ENCODE measurements at regions not wholly inside any gene's neighbourhood (a gene's known extent, or its start where the extent isn't known, plus 50 kb on each side); places are given as distances from the start of the nearest gene placed in this dataset.

- Mint-ChIP-seq H3K4me3 (no peak overlapping the region), H3K9me3 (peaks cover 11% of the 10 kb centered on the region), H3K27me3 (ENCODE audit: low read depth) (no peaks in the 10 kb centered on the region), H3K4me1 (peaks cover 23% of the 10 kb centered on the region), H3K36me3 (ENCODE audit: low read depth) (no peaks in the 10 kb centered on the region), H3K27ac (ENCODE audit: unreplicated experiment) (no peak overlapping the region)
- no peak for TF ChIP-seq CTCF (conservative IDR thresholded peaks at IDR 0.05)
- DNase-seq (ENCODE audit: low read depth, low spot score), result no peak
Observed at GRCh38 chr5:4216142-4216541, 620.5 kb downstream of the IRX1 start.

GRCh38 chr5:4220016-4220415 is 624.4 kb downstream of the IRX1 start:
- no peaks in the 10 kb centered on the region for H3K27me3 Mint-ChIP-seq (ENCODE audit: low read depth)
- H3K9me3 Mint-ChIP-seq, result peaks cover 6% of the 10 kb centered on the region
- TF ChIP-seq CTCF (conservative IDR thresholded peaks at IDR 0.05), result no peak
- peaks cover 4% of the 10 kb centered on the region for H3K4me1 Mint-ChIP-seq
- no peak overlapping the region for H3K27ac Mint-ChIP-seq (ENCODE audit: unreplicated experiment)
- no peak overlapping the region for H3K4me3 Mint-ChIP-seq
- no peaks in the 10 kb centered on the region for H3K36me3 Mint-ChIP-seq (ENCODE audit: low read depth)
- DNase-seq (ENCODE audit: low read depth, low spot score), result no peak

GRCh38 chr5:4221048-4221447 is 625.4 kb downstream of the IRX1 start:
- no peak for TF ChIP-seq CTCF (conservative IDR thresholded peaks at IDR 0.05)
- H3K4me1 Mint-ChIP-seq, result peaks cover 4% of the 10 kb centered on the region
- peaks cover 6% of the 10 kb centered on the region for H3K9me3 Mint-ChIP-seq
- H3K27me3 Mint-ChIP-seq (ENCODE audit: low read depth), result no peaks in the 10 kb centered on the region
- H3K27ac Mint-ChIP-seq (ENCODE audit: unreplicated experiment), result no peak overlapping the region
- no peak overlapping the region for H3K4me3 Mint-ChIP-seq
- DNase-seq (ENCODE audit: low read depth, low spot score), result no peak
- H3K36me3 Mint-ChIP-seq (ENCODE audit: low read depth), result no peaks in the 10 kb centered on the region

GRCh38 chr5:4222147-4222546 is 626.5 kb downstream of the IRX1 start:
- no peak for DNase-seq (ENCODE audit: low read depth, low spot score)
- Mint-ChIP-seq H3K4me3 (no peak overlapping the region), H3K27me3 (ENCODE audit: low read depth) (no peaks in the 10 kb centered on the region), H3K27ac (ENCODE audit: unreplicated experiment) (no peak overlapping the region), H3K4me1 (peaks cover 4% of the 10 kb centered on the region), H3K36me3 (ENCODE audit: low read depth) (no peaks in the 10 kb centered on the region), H3K9me3 (peaks cover 6% of the 10 kb centered on the region)
- TF ChIP-seq CTCF (conservative IDR thresholded peaks at IDR 0.05), result no peak

- no peak for DNase-seq (ENCODE audit: low read depth, low spot score)
- TF ChIP-seq CTCF (conservative IDR thresholded peaks at IDR 0.05), result no peak
- H3K36me3 Mint-ChIP-seq (ENCODE audit: low read depth), result no peaks in the 10 kb centered on the region
- peaks cover 5% of the 10 kb centered on the region for H3K4me1 Mint-ChIP-seq
- no peak overlapping the region for H3K27ac Mint-ChIP-seq (ENCODE audit: unreplicated experiment)
- H3K27me3 Mint-ChIP-seq (ENCODE audit: low read depth), result no peaks in the 10 kb centered on the region
- H3K9me3 Mint-ChIP-seq, result peaks cover 2% of the 10 kb centered on the region
- no peak overlapping the region for H3K4me3 Mint-ChIP-seq
Observed at GRCh38 chr5:4222821-4223220, 627.2 kb downstream of the IRX1 start.

- Mint-ChIP-seq H3K4me1 (peaks cover 18% of the 10 kb centered on the region), H3K4me3 (no peak overlapping the region), H3K36me3 (ENCODE audit: low read depth) (no peaks in the 10 kb centered on the region), H3K9me3 (no peaks in the 10 kb centered on the region), H3K27me3 (ENCODE audit: low read depth) (no peaks in the 10 kb centered on the region), H3K27ac (ENCODE audit: unreplicated experiment) (no peak overlapping the region)
- no peak for DNase-seq (ENCODE audit: low read depth, low spot score)
- no peak for TF ChIP-seq CTCF (conservative IDR thresholded peaks at IDR 0.05)
Observed at GRCh38 chr5:4225741-4226140, 630.1 kb downstream of the IRX1 start.

Measured in neural crest cell (in vitro differentiated cells).